Lower lobe of right lung (tissue), 2 donors: ENCODE measurements at regions not wholly inside any gene's neighbourhood (a gene's known extent, or its start where the extent isn't known, plus 50 kb on each side); places are given as distances from the start of the nearest gene placed in this dataset.

Source experiments
- ATAC-seq, 2 donors: fragments of 200-7000 bp; cut with Tn5 transposase; one replicate each; pipeline ENCODE4 v1.9.1; 2020 to 2022; ENCODE audit warnings: mild to moderate bottlenecking in 2 of 2, moderate library complexity in 2 of 2
- DNase-seq: peaks from one replicate; pipeline ENCODE4 v3.0.0-alpha.2; 2020
- H3K27ac ChIP-seq: fragments of 200-600 bp; one replicate; pipeline ENCODE4 v1.8.0; 2022
- H3K27me3 ChIP-seq: fragments of 200-600 bp; one replicate; pipeline ENCODE4 v1.8.0; 2022; ENCODE audit warnings: low read depth
- H3K36me3 ChIP-seq: fragments of 200-600 bp; one replicate; pipeline ENCODE4 v1.8.0; 2022; ENCODE audit warnings: mild to moderate bottlenecking
- H3K4me1 ChIP-seq: fragments of 200-600 bp; one replicate; pipeline ENCODE4 v1.8.0; 2022
- H3K4me3 ChIP-seq: fragments of 200-600 bp; one replicate; pipeline ENCODE4 v1.8.0; 2022; ENCODE audit warnings: mild to moderate bottlenecking
- H3K9me3 ChIP-seq: fragments of 200-600 bp; one replicate; pipeline ENCODE4 v1.8.0; 2022
- intact Hi-C: fragments of 100-400 bp; cut with DNase I; formaldehyde crosslinking; loops from one replicate; pipeline ENCODE4 v1.11.0; 2022
- TF ChIP-seq, protein P1 (sequence below): fragments of 200-600 bp; IDR thresholded peaks from one replicate; pipeline ENCODE4 v1.8.0; 2022; ENCODE audit warnings: antibody characterized with exemption, mild to moderate bottlenecking
- donor health status: DM: no; HTN: yes; CAD: no; lungs with severe emphysema.

DNA sequence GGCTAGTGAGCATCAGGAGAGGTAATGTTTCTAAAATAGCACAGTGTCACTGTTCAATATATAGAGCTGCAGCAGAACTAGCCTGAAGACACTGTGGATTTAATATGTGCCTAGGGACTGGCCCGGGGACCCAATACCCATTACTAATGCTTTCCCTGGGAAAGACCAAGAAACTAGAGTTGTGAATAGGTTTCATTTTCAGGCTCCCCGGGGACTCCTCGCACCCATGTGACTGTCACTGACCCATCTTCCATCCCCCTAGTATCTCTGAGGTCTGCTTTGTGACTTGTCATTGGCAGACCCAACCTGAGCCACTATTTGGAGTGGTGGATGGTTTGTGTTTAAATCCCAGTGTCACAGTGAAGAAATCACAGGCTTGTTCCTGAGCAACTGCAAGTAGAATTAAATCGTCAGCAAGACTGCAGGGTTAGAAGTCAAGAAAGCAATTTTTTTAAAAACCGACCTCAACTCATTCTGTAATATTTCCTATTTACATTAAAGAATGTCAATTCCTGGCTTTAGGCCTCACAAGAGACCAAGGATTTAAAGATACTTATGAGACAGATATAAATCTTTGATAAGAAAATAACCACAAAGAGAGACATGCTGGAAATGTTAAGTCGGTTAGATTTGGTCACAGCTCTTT, 130.0 kb upstream of the TNR start:
- DNase-seq, result no peak
- TF ChIP-seq, protein P1, sequence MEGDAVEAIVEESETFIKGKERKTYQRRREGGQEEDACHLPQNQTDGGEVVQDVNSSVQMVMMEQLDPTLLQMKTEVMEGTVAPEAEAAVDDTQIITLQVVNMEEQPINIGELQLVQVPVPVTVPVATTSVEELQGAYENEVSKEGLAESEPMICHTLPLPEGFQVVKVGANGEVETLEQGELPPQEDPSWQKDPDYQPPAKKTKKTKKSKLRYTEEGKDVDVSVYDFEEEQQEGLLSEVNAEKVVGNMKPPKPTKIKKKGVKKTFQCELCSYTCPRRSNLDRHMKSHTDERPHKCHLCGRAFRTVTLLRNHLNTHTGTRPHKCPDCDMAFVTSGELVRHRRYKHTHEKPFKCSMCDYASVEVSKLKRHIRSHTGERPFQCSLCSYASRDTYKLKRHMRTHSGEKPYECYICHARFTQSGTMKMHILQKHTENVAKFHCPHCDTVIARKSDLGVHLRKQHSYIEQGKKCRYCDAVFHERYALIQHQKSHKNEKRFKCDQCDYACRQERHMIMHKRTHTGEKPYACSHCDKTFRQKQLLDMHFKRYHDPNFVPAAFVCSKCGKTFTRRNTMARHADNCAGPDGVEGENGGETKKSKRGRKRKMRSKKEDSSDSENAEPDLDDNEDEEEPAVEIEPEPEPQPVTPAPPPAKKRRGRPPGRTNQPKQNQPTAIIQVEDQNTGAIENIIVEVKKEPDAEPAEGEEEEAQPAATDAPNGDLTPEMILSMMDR, result no peak
- intact Hi-C loops, result no loop called here

GRCh38 chr1:175872588-175872987, 129.2 kb upstream of the TNR start:
- DNase-seq, result no peak
- TF ChIP-seq, protein P1, result no peak
- ATAC-seq, result no peak
- Histone ChIP-seq H3K27ac (no peak overlapping the region), H3K36me3 (no peaks in the 10 kb centered on the region), H3K9me3 (no peaks in the 10 kb centered on the region), H3K27me3 (no peaks in the 10 kb centered on the region), H3K4me3 (no peak overlapping the region), H3K4me1 (no peaks in the 10 kb centered on the region)
- intact Hi-C loops, result no loop called here

More for the DNA sequence above, 130.0 kb upstream of the TNR start:
- no peak for ATAC-seq
- no peaks in the 10 kb centered on the region for H3K27me3 ChIP-seq
- H3K4me1 ChIP-seq, result no peaks in the 10 kb centered on the region
- H3K27ac ChIP-seq, result no peak overlapping the region
- H3K4me3 ChIP-seq, result no peak overlapping the region
- H3K36me3 ChIP-seq, result no peaks in the 10 kb centered on the region
- H3K9me3 ChIP-seq, result no peaks in the 10 kb centered on the region

GRCh38 chr1:175871647-175872046, 128.3 kb upstream of the TNR start:
- intact Hi-C loops, result no loop called here
- no peaks in the 10 kb centered on the region for H3K27me3 ChIP-seq

DNA sequence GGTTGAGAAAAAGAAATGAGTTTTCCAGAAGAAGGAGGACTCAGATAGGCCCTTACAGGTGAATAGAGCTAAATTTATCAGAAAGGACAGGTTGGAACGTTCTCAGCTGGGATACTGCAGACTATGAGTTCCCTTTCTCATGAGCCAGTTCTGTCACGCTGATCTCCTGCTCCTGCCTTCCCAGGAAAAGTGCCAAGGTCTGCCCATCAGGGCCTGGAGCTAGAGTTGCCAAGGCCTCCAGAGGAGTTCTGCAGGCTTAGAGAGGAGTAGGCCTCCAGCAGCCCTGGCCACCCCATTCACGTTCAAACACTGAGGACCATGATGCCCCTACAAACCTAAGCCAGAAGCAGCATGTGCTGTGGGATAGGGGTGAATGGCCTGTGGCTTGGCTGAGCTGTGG, 126.8 kb upstream of the TNR start:
- Histone ChIP-seq H3K4me1 (no peaks in the 10 kb centered on the region), H3K4me3 (no peak overlapping the region), H3K27me3 (no peaks in the 10 kb centered on the region), H3K36me3 (no peaks in the 10 kb centered on the region), H3K27ac (no peak overlapping the region), H3K9me3 (no peaks in the 10 kb centered on the region)
- DNase-seq, result no peak
- intact Hi-C loops, result no loop called here
- TF ChIP-seq, protein P1, result no peak
- no peak for ATAC-seq

More at GRCh38 chr1:175871647-175872046, 128.3 kb upstream of the TNR start:
- H3K4me3 ChIP-seq, result no peak overlapping the region
- no peaks in the 10 kb centered on the region for H3K9me3 ChIP-seq
- H3K27ac ChIP-seq, result no peak overlapping the region
- ATAC-seq (no peak), DNase-seq (no peak)
- H3K36me3 ChIP-seq, result no peaks in the 10 kb centered on the region
- H3K4me1 ChIP-seq, result no peaks in the 10 kb centered on the region
- TF ChIP-seq, protein P1, result no peak

DNA sequence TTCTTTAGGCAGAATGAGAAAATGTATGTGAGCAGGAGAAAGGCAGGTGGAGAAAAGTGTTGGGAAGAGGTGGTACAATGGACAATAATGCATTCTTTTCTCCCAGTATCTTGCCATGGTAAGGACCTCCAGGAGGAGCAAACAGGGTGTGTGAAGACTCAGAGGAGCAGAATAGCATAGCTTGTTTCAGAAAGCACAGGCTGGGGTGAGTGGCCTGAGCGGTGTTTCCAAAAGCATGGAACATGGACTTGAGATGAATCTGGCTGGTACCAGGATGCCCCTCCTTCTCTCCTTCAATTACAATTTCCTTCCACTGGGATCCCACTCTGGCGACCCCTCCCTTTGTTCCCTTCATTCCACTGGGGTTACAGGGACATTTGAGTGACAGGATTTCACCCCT, 123.4 kb upstream of the TNR start:
- Histone ChIP-seq H3K9me3 (no peaks in the 10 kb centered on the region), H3K4me1 (no peaks in the 10 kb centered on the region), H3K36me3 (no peaks in the 10 kb centered on the region), H3K27me3 (no peaks in the 10 kb centered on the region), H3K4me3 (no peak overlapping the region), H3K27ac (no peak overlapping the region)
- no peak for ATAC-seq
- intact Hi-C loops, result no loop called here
- no peak for DNase-seq
- TF ChIP-seq, protein P1, result no peak
